ENCODE measurements at regions not wholly inside any gene's neighbourhood (a gene's known extent, or its start where the extent isn't known, plus 50 kb on each side); places are given as distances from the start of the nearest gene placed in this dataset.

DNA sequence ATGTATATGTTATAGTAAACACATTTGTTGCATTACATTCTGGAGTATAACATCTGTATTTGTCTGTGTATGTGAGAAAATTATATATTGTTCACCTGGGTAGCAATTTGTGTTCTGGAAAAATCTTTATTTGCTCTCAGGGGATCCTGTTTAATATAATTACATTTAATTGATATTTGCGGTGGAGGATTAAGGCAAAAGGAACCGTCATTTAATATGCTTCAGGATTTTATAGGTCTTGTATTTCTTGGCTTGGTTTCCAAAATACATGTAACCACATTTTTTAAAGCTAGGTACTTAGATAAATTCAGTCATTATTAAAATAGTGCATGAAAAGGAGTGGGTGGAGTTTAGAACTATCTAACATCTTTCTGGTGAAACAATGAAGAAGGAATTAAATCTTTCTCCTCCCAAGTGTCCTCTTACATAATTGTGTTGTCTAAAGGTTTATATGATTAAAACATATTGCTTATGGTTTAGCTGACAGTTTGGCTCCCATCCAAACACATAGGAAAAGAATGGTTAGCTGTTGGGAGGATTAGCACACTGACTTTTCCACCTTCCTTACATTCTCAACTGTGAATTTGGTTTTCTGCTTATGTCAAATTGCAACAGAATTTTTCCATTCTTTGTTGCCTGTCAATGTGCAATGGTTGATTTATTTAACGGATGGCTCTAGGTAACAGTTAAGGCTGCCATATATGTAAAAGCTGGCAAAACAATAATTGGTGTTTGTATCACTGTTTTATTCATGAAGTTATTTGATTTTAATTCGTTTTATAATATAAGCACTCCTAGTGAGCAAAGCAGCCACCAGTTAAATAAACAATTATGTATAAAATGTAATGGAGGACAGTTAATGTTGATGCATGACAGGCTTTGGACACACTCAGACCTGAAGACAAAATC, 250.8 kb upstream of the SFRP2 start:
- Histone ChIP-seq H3K4me1 (no peaks in the 10 kb centered on the region), H3K27me3 (no peaks in the 10 kb centered on the region), H3K9me3 (no peaks in the 10 kb centered on the region), H3K27ac (no peak overlapping the region), H3K4me3 (no peak overlapping the region), H3K9ac (ENCODE audit: low read depth in 2 of 2, low read length in 2 of 2) (no peak overlapping the region), H3K36me3 (no peaks in the 10 kb centered on the region)
- intact Hi-C loops (cut with DNase I): no loop called here
- DNase-seq: no peak
- TF ChIP-seq, protein P1, sequence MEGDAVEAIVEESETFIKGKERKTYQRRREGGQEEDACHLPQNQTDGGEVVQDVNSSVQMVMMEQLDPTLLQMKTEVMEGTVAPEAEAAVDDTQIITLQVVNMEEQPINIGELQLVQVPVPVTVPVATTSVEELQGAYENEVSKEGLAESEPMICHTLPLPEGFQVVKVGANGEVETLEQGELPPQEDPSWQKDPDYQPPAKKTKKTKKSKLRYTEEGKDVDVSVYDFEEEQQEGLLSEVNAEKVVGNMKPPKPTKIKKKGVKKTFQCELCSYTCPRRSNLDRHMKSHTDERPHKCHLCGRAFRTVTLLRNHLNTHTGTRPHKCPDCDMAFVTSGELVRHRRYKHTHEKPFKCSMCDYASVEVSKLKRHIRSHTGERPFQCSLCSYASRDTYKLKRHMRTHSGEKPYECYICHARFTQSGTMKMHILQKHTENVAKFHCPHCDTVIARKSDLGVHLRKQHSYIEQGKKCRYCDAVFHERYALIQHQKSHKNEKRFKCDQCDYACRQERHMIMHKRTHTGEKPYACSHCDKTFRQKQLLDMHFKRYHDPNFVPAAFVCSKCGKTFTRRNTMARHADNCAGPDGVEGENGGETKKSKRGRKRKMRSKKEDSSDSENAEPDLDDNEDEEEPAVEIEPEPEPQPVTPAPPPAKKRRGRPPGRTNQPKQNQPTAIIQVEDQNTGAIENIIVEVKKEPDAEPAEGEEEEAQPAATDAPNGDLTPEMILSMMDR (IDR thresholded peaks at IDR 0.05): no peak

DNA sequence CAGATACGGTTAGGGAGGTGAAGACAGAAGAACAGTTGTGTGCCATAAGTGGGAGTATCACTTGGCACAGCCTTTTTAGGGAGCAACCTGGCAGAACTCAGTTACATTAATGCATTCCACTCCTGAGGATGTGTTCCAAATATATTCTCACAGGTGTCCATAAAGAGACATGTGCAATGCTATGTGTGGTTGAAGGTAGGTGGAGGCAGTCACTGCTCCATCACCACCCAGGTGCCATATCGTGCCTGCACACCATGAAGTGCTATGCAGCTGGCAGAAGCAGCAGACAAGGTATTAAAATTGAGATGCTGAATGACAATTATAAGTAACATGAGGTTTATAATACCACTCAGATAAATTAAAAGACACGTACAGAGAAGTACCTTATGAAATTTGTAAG, 248.0 kb upstream of the SFRP2 start:
- Histone ChIP-seq H3K4me1 (no peaks in the 10 kb centered on the region), H3K36me3 (no peaks in the 10 kb centered on the region), H3K4me3 (no peak overlapping the region), H3K27ac (no peak overlapping the region), H3K27me3 (no peaks in the 10 kb centered on the region), H3K9me3 (no peaks in the 10 kb centered on the region), H3K9ac (ENCODE audit: low read depth in 2 of 2, low read length in 2 of 2) (no peak overlapping the region)
- no peak for DNase-seq
- TF ChIP-seq, protein P1 (IDR thresholded peaks at IDR 0.05): no peak
- intact Hi-C loops (cut with DNase I): no loop called here

DNA sequence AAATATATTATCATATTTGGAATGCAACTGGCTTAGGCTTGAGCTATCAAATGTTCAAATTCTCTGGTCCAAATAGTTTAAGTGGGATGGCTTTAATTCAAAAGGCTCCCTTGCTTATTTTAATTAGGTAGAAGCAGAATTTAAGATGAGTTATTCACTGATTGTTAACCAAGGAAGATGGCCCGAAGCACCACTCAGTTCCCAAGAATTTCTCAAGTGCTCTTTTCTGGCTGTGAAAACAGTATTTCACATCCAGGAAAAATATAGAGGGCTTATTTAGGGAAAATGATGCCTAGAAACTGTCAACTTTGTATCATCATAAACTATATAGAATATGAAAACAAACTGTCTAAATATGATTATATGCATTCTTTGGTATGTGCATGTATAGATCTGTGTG, 246.5 kb upstream of the SFRP2 start:
- Histone ChIP-seq H3K27me3 (no peaks in the 10 kb centered on the region), H3K9me3 (no peaks in the 10 kb centered on the region), H3K4me1 (no peaks in the 10 kb centered on the region), H3K4me3 (no peak overlapping the region), H3K27ac (no peak overlapping the region), H3K9ac (ENCODE audit: low read depth in 2 of 2, low read length in 2 of 2) (no peak overlapping the region), H3K36me3 (no peaks in the 10 kb centered on the region)
- intact Hi-C loops (cut with DNase I): no loop called here
- TF ChIP-seq, protein P1 (IDR thresholded peaks at IDR 0.05): no peak
- no peak for DNase-seq

DNA sequence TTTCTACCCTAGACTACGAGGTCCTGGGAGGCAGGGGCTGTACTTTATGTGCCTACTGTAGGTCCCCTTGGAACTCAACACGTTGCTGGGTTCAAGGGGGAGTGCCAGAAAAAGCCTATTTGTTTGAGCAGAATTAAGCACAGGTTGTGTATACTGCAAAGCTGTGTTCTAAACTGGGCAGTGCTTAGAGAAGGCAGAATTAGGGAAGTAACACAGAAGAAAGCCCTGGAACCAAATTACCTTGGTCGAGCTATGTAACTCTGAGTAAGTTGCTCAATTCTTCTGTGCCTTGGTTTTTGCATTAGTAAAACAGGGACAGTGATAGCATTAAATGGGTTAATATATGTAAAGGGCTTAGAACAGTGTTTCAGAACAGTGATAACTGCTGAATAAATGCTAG, 245.0 kb upstream of the SFRP2 start:
- TF ChIP-seq, protein P1 (IDR thresholded peaks at IDR 0.05): no peak
- intact Hi-C loops (cut with DNase I): no loop called here
- no peaks in the 10 kb centered on the region for H3K27me3 ChIP-seq
- DNase-seq: no peak
- H3K36me3 ChIP-seq: no peaks in the 10 kb centered on the region
- H3K4me3 ChIP-seq: no peak overlapping the region
- H3K4me1 ChIP-seq: no peaks in the 10 kb centered on the region
- H3K9ac ChIP-seq (ENCODE audit: low read depth in 2 of 2, low read length in 2 of 2): no peak overlapping the region
- H3K9me3 ChIP-seq: no peaks in the 10 kb centered on the region
- H3K27ac ChIP-seq: no peak overlapping the region

DNA sequence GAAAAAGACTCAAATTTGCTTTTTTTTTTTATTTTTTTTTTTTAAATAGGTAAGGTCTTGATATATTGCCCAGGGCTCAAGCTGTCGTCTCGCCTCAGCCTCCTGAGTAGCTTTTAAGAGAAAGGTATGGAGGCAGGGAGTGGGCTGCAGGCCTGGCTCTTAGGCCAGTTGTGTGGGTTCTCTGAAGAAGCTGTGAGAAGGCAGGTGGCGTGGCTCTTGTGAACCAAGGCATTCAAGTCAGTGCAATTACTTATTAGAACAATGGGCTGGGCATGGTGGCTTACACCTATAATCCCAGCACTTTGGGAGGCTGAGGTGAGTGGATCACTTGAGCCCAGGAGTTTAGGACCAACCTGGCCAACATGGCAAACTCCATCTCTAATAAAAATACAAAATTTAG, 244.0 kb upstream of the SFRP2 start:
- intact Hi-C loops (cut with DNase I): no loop called here
- Histone ChIP-seq H3K27me3 (no peaks in the 10 kb centered on the region), H3K9me3 (no peaks in the 10 kb centered on the region), H3K27ac (no peak overlapping the region), H3K9ac (ENCODE audit: low read depth in 2 of 2, low read length in 2 of 2) (no peak overlapping the region), H3K36me3 (no peaks in the 10 kb centered on the region), H3K4me3 (no peak overlapping the region), H3K4me1 (no peaks in the 10 kb centered on the region)
- DNase-seq: no peak
- TF ChIP-seq, protein P1 (IDR thresholded peaks at IDR 0.05): no peak
